WTC11 (cell line): ENCODE measurements at regions not wholly inside any gene's neighbourhood (a gene's known extent, or its start where the extent isn't known, plus 50 kb on each side); places are given as distances from the start of the nearest gene placed in this dataset.

ENCODE experiments used
- ATAC-seq: fragments of 200-7000 bp; cut with Tn5 transposase; 2 replicates; pipeline ENCODE4 v1.10.0; 2021; ENCODE audit warnings: mild to moderate bottlenecking, moderate library complexity
- CTCF ChIA-PET: fragments of 300-600 bp; sonication (Branson Sonifier 250); formaldehyde crosslinking; loops from one replicate; lab custom pipeline; 2021; ENCODE audit warnings: antibody characterized with exemption; lab: Charles Lee
- POLR2A ChIA-PET: fragments of 350-600 bp; sonication (Branson Sonifier 250); formaldehyde crosslinking; loops from one replicate; lab custom pipeline; 2021; ENCODE audit warnings: antibody characterized with exemption; lab: Charles Lee
- DNase-seq: peaks from one replicate; pipeline ENCODE4 v3.0.0; 2021; ENCODE audit warnings: low spot score
- H3K27ac Mint-ChIP-seq: 2 replicates; pipeline ENCODE4 v1.8.0; 2021; ENCODE audit warnings: mixed read lengths
- H3K27me3 Mint-ChIP-seq: 2 replicates; pipeline ENCODE4 v1.8.0; 2021; ENCODE audit warnings: low read depth, mild to moderate bottlenecking, moderate library complexity, mixed read lengths
- H3K36me3 Mint-ChIP-seq: 2 replicates; pipeline ENCODE4 v1.8.0; 2021; ENCODE audit warnings: mixed read lengths
- H3K4me1 Mint-ChIP-seq: 2 replicates; pipeline ENCODE4 v1.8.0; 2022; ENCODE audit warnings: mixed read lengths
- H3K4me3 Mint-ChIP-seq: 2 replicates; pipeline ENCODE4 v1.8.0; 2021; ENCODE audit warnings: mild to moderate bottlenecking, moderate library complexity, mixed read lengths
- H3K9me3 Mint-ChIP-seq: 2 replicates; pipeline ENCODE4 v1.8.0; 2021; ENCODE audit warnings: mixed read lengths
- ARID4B ChIP-seq: sonication (generic); formaldehyde crosslinking; IDR thresholded peaks from 2 replicates; pipeline ENCODE4 v1.8.0; 2023; ENCODE audit warnings: missing genetic modification reagents, mild to moderate bottlenecking, borderline replicate concordance
- ATF1 ChIP-seq: sonication (generic); formaldehyde crosslinking; IDR thresholded peaks from 2 replicates; pipeline ENCODE4 v1.8.1; 2023; ENCODE audit warnings: mild to moderate bottlenecking, moderate library complexity, missing genetic modification reagents
- ATF3 ChIP-seq: sonication (generic); formaldehyde crosslinking; conservative IDR thresholded peaks from 2 replicates; pipeline ENCODE4 v1.8.1; 2022; ENCODE audit warnings: mild to moderate bottlenecking, missing genetic modification reagents
- CREM ChIP-seq: sonication (generic); formaldehyde crosslinking; IDR thresholded peaks from 2 replicates; pipeline ENCODE4 v1.8.1; 2022; ENCODE audit warnings: mild to moderate bottlenecking, missing genetic modification reagents, moderate library complexity
- E2F5 ChIP-seq: sonication (generic); formaldehyde crosslinking; IDR thresholded peaks from 2 replicates; pipeline ENCODE4 v1.8.1; 2022; ENCODE audit warnings: mild to moderate bottlenecking, moderate library complexity, missing genetic modification reagents
- FOXK1 ChIP-seq: sonication (generic); formaldehyde crosslinking; IDR thresholded peaks from 2 replicates; pipeline ENCODE4 v1.8.0; 2022; ENCODE audit warnings: mild to moderate bottlenecking, moderate library complexity, missing genetic modification reagents
- FOXP4 ChIP-seq: sonication (generic); formaldehyde crosslinking; IDR thresholded peaks from 2 replicates; pipeline ENCODE4 v1.8.0; 2022; ENCODE audit warnings: mild to moderate bottlenecking, missing genetic modification reagents
- GRHL2 ChIP-seq: fragments of 250-450 bp; sonication (Bioruptor Pico); IDR thresholded peaks from 2 replicates; pipeline ENCODE4 v1.8.0; 2022; ENCODE audit warnings: mild to moderate bottlenecking, moderate library complexity; ENCODE audit not compliant: insufficient replicate concordance, severe bottlenecking
- GTF2I ChIP-seq: fragments of 250-450 bp; sonication (Bioruptor Pico); conservative IDR thresholded peaks from 2 replicates; pipeline ENCODE4 v1.4.0; 2021; ENCODE audit warnings: mild to moderate bottlenecking
- IRF2 ChIP-seq: sonication (generic); formaldehyde crosslinking; IDR thresholded peaks from 2 replicates; pipeline ENCODE4 v1.8.0; 2022; ENCODE audit warnings: low read depth, missing genetic modification reagents, borderline replicate concordance
- KAT7 ChIP-seq: sonication (generic); formaldehyde crosslinking; IDR thresholded peaks from 2 replicates; pipeline ENCODE4 v1.8.1; 2023; ENCODE audit warnings: missing genetic modification reagents, mild to moderate bottlenecking, borderline replicate concordance
- MYBL2 ChIP-seq: sonication (generic); formaldehyde crosslinking; IDR thresholded peaks from 2 replicates; pipeline ENCODE4 v1.8.1; 2023; ENCODE audit warnings: mild to moderate bottlenecking, moderate library complexity, missing genetic modification reagents
- NFYB ChIP-seq: sonication (generic); formaldehyde crosslinking; conservative IDR thresholded peaks from 2 replicates; pipeline ENCODE4 v1.8.0; 2022; ENCODE audit warnings: low read depth, missing genetic modification reagents
- PRDM15 ChIP-seq: sonication (generic); formaldehyde crosslinking; IDR thresholded peaks from 2 replicates; pipeline ENCODE4 v1.8.0; 2022; ENCODE audit warnings: missing genetic modification reagents
- RELA ChIP-seq: sonication (generic); formaldehyde crosslinking; IDR thresholded peaks from 2 replicates; pipeline ENCODE4 v1.8.1; 2022; ENCODE audit warnings: missing genetic modification reagents, mild to moderate bottlenecking, borderline replicate concordance
- SMAD3 ChIP-seq: sonication (generic); formaldehyde crosslinking; IDR thresholded peaks from 2 replicates; pipeline ENCODE4 v1.8.0; 2022; ENCODE audit warnings: missing genetic modification reagents, mild to moderate bottlenecking, borderline replicate concordance
- TEAD1 ChIP-seq: sonication (generic); formaldehyde crosslinking; IDR thresholded peaks from 2 replicates; pipeline ENCODE4 v1.8.0; 2022; ENCODE audit warnings: mild to moderate bottlenecking, missing genetic modification reagents
- TEAD4 ChIP-seq: sonication (generic); formaldehyde crosslinking; IDR thresholded peaks from 2 replicates; pipeline ENCODE4 v1.8.0; 2022; ENCODE audit warnings: mild to moderate bottlenecking, missing genetic modification reagents
- ZNF281 ChIP-seq: sonication (generic); formaldehyde crosslinking; IDR thresholded peaks from 2 replicates; pipeline ENCODE4 v1.8.0; 2023; ENCODE audit warnings: mild to moderate bottlenecking, missing genetic modification reagents
- ZNF396 ChIP-seq: fragments of 250-450 bp; sonication (Bioruptor Pico); IDR thresholded peaks from 2 replicates; pipeline ENCODE4 v1.8.0; 2021; ENCODE audit warnings: mild to moderate bottlenecking, moderate library complexity, borderline replicate concordance

GRCh38 chr11:32297611-32298011, 137.7 kb downstream of the WT1 start (continued):
- TF ChIP-seq RELA = no peak

- no peak for ATAC-seq
- ChIA-PET POLR2A (no interaction called here), CTCF (interaction anchor here (0.6 to 3.4 kb wide), 4 partner anchors 10 to 127 kb away, joined by 3 to 22 read pairs (median 10); no protein-coding TSS in a partner anchor)
- Mint-ChIP-seq H3K36me3 (no peaks in the 10 kb centered on the region), H3K27ac (no peak overlapping the region), H3K4me3 (no peak overlapping the region), H3K9me3 (no peaks in the 10 kb centered on the region), H3K27me3 (no peaks in the 10 kb centered on the region), H3K4me1 (peaks cover 5% of the 10 kb centered on the region; the same call in 1 of the 2 replicates)
- no peak for TF ChIP-seq CREM (CRISPR knock-in tag)
- TF ChIP-seq KAT7 (CRISPR knock-in tag) = no peak
- TF ChIP-seq PRDM15 (CRISPR knock-in tag) = no peak
- TF ChIP-seq GTF2I (CRISPR knock-in tag) = no peak
- no peak for TF ChIP-seq ATF3 (CRISPR knock-in tag)
- no peak for TF ChIP-seq IRF2 (CRISPR knock-in tag)
- no peak for TF ChIP-seq FOXP4 (CRISPR knock-in tag)
- TF ChIP-seq ATF1 (CRISPR knock-in tag) = no peak
- no peak for TF ChIP-seq MYBL2
- no peak for DNase-seq
Measured at GRCh38 chr11:32302826-32303225, 132.5 kb downstream of the WT1 start.

- no peak for ATAC-seq
- H3K27ac Mint-ChIP-seq = no peak overlapping the region
- POLR2A ChIA-PET = no interaction called here
- CTCF ChIA-PET = interaction anchor here (0.8 to 3.4 kb wide), 5 partner anchors 8 to 82 kb away, joined by 3 to 22 read pairs (median 6); no protein-coding TSS in a partner anchor
- no peaks in the 10 kb centered on the region for H3K27me3 Mint-ChIP-seq
- no peaks in the 10 kb centered on the region for H3K9me3 Mint-ChIP-seq
- DNase-seq = no peak
- H3K4me3 Mint-ChIP-seq = no peak overlapping the region
- no peaks in the 10 kb centered on the region for H3K36me3 Mint-ChIP-seq
- peaks cover 5% of the 10 kb centered on the region; the same call in 1 of the 2 replicates for H3K4me1 Mint-ChIP-seq
- TF ChIP-seq ARID4B = no peak
- TF ChIP-seq E2F5 (CRISPR knock-in tag) = no peak
- TF ChIP-seq FOXK1 (CRISPR knock-in tag) = no peak
- no peak for TF ChIP-seq SMAD3 (CRISPR knock-in tag)
- no peak for TF ChIP-seq ZNF396 (CRISPR knock-in tag)
- no peak for TF ChIP-seq ZNF281 (CRISPR knock-in tag)
- TF ChIP-seq NFYB (CRISPR knock-in tag) = no peak
- no peak for TF ChIP-seq ATF1 (CRISPR knock-in tag)
- no peak for TF ChIP-seq TEAD1 (CRISPR knock-in tag)
- no peak for TF ChIP-seq TEAD4 (CRISPR knock-in tag)
- TF ChIP-seq GRHL2 (CRISPR knock-in tag) = no peak
Measured at GRCh38 chr11:32304521-32304920, 130.8 kb downstream of the WT1 start.
